Liver (tissue), 8 donors: ENCODE measurements at regions not wholly inside any gene's neighbourhood (a gene's known extent, or its start where the extent isn't known, plus 50 kb on each side); places are given as distances from the start of the nearest gene placed in this dataset.

Experiments
- DNase-seq: peaks from one replicate; pipeline ENCODE4 v3.0.0-alpha.2; 2017; ENCODE audit warnings: low spot score
- H3K27ac ChIP-seq, 2 donors: one replicate each; pipeline ENCODE4 v1.7.0; 2013; ENCODE audit warnings: inconsistent platforms in 2 of 2, low read length in 2 of 2, control low read depth in 1 of 2, low read depth in 1 of 2, mild to moderate bottlenecking in 1 of 2
- H3K27me3 ChIP-seq, 4 donors: one replicate each; pipeline versions ENCODE4 v1.6.1 to v1.7.0; 2013; ENCODE audit warnings: low read length in 3 of 4, inconsistent platforms in 1 of 4, mild to moderate bottlenecking in 1 of 4, moderate library complexity in 1 of 4; ENCODE audit not compliant: control insufficient read depth in 4 of 4, insufficient read depth in 4 of 4
- H3K36me3 ChIP-seq, 4 donors: one replicate each; pipeline versions ENCODE4 v1.6.1 to v1.7.0; 2013; ENCODE audit warnings: low read length in 3 of 4, mild to moderate bottlenecking in 3 of 4, low read depth in 1 of 4, moderate library complexity in 1 of 4; ENCODE audit not compliant: control insufficient read depth in 4 of 4, insufficient read depth in 3 of 4
- H3K4me1 ChIP-seq, 4 donors: one replicate each; pipeline versions ENCODE4 v1.6.1 to v1.7.0; 2013; ENCODE audit warnings: low read length in 3 of 4, mild to moderate bottlenecking in 3 of 4, moderate library complexity in 1 of 4; ENCODE audit not compliant: control insufficient read depth in 4 of 4, insufficient read depth in 4 of 4
- H3K4me3 ChIP-seq, 3 donors: one replicate each; pipeline versions ENCODE4 v1.6.1 to v1.7.0; 2013; ENCODE audit warnings: low read length in 3 of 3, control low read depth in 1 of 3, low read depth in 1 of 3, mild to moderate bottlenecking in 1 of 3
- H3K9ac ChIP-seq, 2 donors: one replicate each; pipeline ENCODE4 v1.7.0; 2013; ENCODE audit warnings: low read length in 2 of 2, mild to moderate bottlenecking in 2 of 2, moderate library complexity in 2 of 2, control low read depth in 1 of 2, low read depth in 1 of 2
- H3K9me3 ChIP-seq, 4 donors: one replicate each; pipeline versions ENCODE4 v1.6.1 to v1.7.0; 2013; ENCODE audit warnings: low read length in 3 of 4; ENCODE audit not compliant: control insufficient read depth in 4 of 4
- ATF3 ChIP-seq: IDR thresholded peaks from 2 replicates; pipeline ENCODE4 v1.6.1; 2016; ENCODE audit warnings: antibody characterized with exemption
- CTCF ChIP-seq: fragments of 150-350 bp; IDR thresholded peaks from 2 replicates; pipeline ENCODE4 v1.5.1; 2017; ENCODE audit warnings: improper control_type of control experiment, low read depth, low read length; ENCODE audit not compliant: missing input control
- EGR1 ChIP-seq, 2 donors: IDR thresholded peaks; 2 replicates each; pipeline ENCODE4 v1.6.1; 2016 to 2018; ENCODE audit warnings: antibody characterized with exemption in 2 of 2, low read depth in 2 of 2
- FOXA1 ChIP-seq: IDR thresholded peaks from 2 replicates; pipeline ENCODE4 v1.6.1; 2016; ENCODE audit warnings: antibody characterized with exemption
- FOXA2 ChIP-seq: IDR thresholded peaks from 2 replicates; pipeline ENCODE4 v1.6.1; 2016; ENCODE audit warnings: antibody characterized with exemption
- HNF4A ChIP-seq, 2 donors: conservative IDR thresholded peaks; 2 replicates each; pipeline ENCODE4 v1.6.1; 2016; ENCODE audit warnings: antibody characterized with exemption in 2 of 2, mild to moderate bottlenecking in 2 of 2
- HNF4G ChIP-seq: IDR thresholded peaks from 2 replicates; pipeline ENCODE4 v1.6.1; 2016; ENCODE audit warnings: antibody characterized with exemption
- JUND ChIP-seq, 2 donors: IDR thresholded peaks; 2 replicates each; pipeline ENCODE4 v1.6.1; 2016; ENCODE audit warnings: antibody characterized with exemption in 2 of 2
- MAX ChIP-seq: IDR thresholded peaks from 2 replicates; pipeline ENCODE4 v1.6.1; 2016; ENCODE audit warnings: antibody characterized with exemption
- NR2F2 ChIP-seq: IDR thresholded peaks from 2 replicates; pipeline ENCODE4 v1.6.1; 2016; ENCODE audit warnings: antibody characterized with exemption
- RAD21 ChIP-seq, 2 donors: IDR thresholded peaks; 2 replicates each; pipeline ENCODE4 v1.6.1; 2016; ENCODE audit warnings: antibody characterized with exemption in 2 of 2, mild to moderate bottlenecking in 2 of 2
- REST ChIP-seq: IDR thresholded peaks from 2 replicates; pipeline ENCODE4 v1.6.1; 2016; ENCODE audit warnings: antibody characterized with exemption, mild to moderate bottlenecking
- RXRA ChIP-seq, 2 donors: IDR thresholded peaks; 2 replicates each; pipeline ENCODE4 v1.6.1; 2017 to 2018; ENCODE audit warnings: antibody characterized with exemption in 2 of 2, mild to moderate bottlenecking in 1 of 2
- SP1 ChIP-seq: IDR thresholded peaks from 2 replicates; pipeline ENCODE4 v1.6.1; 2018; ENCODE audit warnings: antibody characterized with exemption, mild to moderate bottlenecking
- TAF1 ChIP-seq: conservative IDR thresholded peaks from 2 replicates; pipeline ENCODE4 v1.6.1; 2016; ENCODE audit warnings: antibody characterized with exemption, mild to moderate bottlenecking
- YY1 ChIP-seq: IDR thresholded peaks from 2 replicates; pipeline ENCODE4 v1.6.1; 2016; ENCODE audit warnings: antibody characterized with exemption, mild to moderate bottlenecking
- ZBTB33 ChIP-seq: IDR thresholded peaks from 2 replicates; pipeline ENCODE4 v1.6.1; 2016; ENCODE audit warnings: antibody characterized with exemption
- WGBS: extraction: QIAGEN DNeasy Blood & Tissue Kit; methylation state at CpG from one replicate; pipeline ENCODE4 v1.1.7; 2013; 5-methylcytosine and 5-hydroxymethylcytosine counted together
- donor health status: healthy.
- donor health status: healthy.
- donor health status: healthy.
- donor health status: healthy.
- donor health status: healthy.

GRCh38 chr7:130914554-130915294 is 180.7 kb upstream of the KLF14 start:
- peak overlapping the region in 1 of 2 donors; percentile 80 for H3K9ac ChIP-seq
- H3K27ac ChIP-seq, result peak overlapping the region; percentile 86 to 93
- peaks cover 15 to 74% (median 59%) of the 10 kb centered on the region in 4 donors for H3K4me1 ChIP-seq
- no peak for DNase-seq
- H3K4me3 ChIP-seq, result no peak overlapping the region
- H3K9me3 ChIP-seq, result no peaks in the 10 kb centered on the region
- WGBS, result 82% methylated on average over 10 of the region's 10 CpGs
- peaks cover 0 to 3% (median 0%) of the 10 kb centered on the region in 4 donors for H3K36me3 ChIP-seq
- TF ChIP-seq MAX (no peak), TAF1 (no peak), HNF4G (no peak), ATF3 (no peak), JUND (IDR thresholded peaks at IDR 0.05) (no peak), FOXA1 (no peak), REST (no peak), CTCF (no peak), SP1 (no peak), FOXA2 (no peak), HNF4A (conservative IDR thresholded peaks at IDR 0.05) (no peak), RXRA (IDR thresholded peaks at IDR 0.05) (no peak), EGR1 (IDR thresholded peaks at IDR 0.05; ENCODE audit: low read depth in 2 of 2) (no peak), YY1 (no peak), ZBTB33 (no peak), NR2F2 (no peak), RAD21 (IDR thresholded peaks at IDR 0.05) (no peak)
- no peaks in the 10 kb centered on the region for H3K27me3 ChIP-seq
